T-cell (primary cell): ENCODE measurements at regions not wholly inside any gene's neighbourhood (a gene's known extent, or its start where the extent isn't known, plus 50 kb on each side); places are given as distances from the start of the nearest gene placed in this dataset.
"Not testable (repeated sequence)": the region's sequence is repeated elsewhere in the genome, so short reads cannot be mapped to it uniquely, and the experiment has no call there.

Experiments
- ATAC-seq, 4 experiments: fragments of 200-7000 bp in 3 of 4; fragments of 150-1000 bp in 1 of 4; cut with Tn5 transposase; replicated peaks in 1 of 4; 1 replicate in 3 of 4; 2 replicates in 1 of 4; pipeline ENCODE4 v1.10.0; 2021; ENCODE audit warnings: moderate library complexity in 3 of 4, mild to moderate bottlenecking in 2 of 4, moderate number of reproducible peaks in 1 of 4
- CTCF ChIA-PET, 2 donors: fragments of 300-600 bp; sonication (Branson Sonifier 250); formaldehyde crosslinking; loops; one replicate each; lab custom pipeline; 2022; ENCODE audit warnings: antibody characterized with exemption in 2 of 2; lab: Charles Lee
- POLR2A ChIA-PET, 2 donors: fragments of 300-600 bp; sonication (Branson Sonifier 250); formaldehyde crosslinking; loops; one replicate each; lab custom pipeline; 2022; ENCODE audit warnings: antibody characterized with exemption in 2 of 2; lab: Charles Lee
- DNase-seq, 35 experiments: peaks; one replicate each; pipeline versions ENCODE4 v3.0.0 to v3.0.0-alpha.2; 2013 to 2023
- H3K27ac ChIP-seq: one replicate; pipeline ENCODE4 v1.5.1; 2013; ENCODE audit warnings: low read length
- H3K27me3 ChIP-seq, 2 experiments: replicated peaks in 1 of 2; 1 replicate in 1 of 2; 2 replicates in 1 of 2; pipeline versions ENCODE4 v1.6.1 to v1.7.0; 2013; ENCODE audit warnings: low read length in 1 of 2, mixed read lengths in 1 of 2; ENCODE audit not compliant: control insufficient read depth in 2 of 2, insufficient read depth in 2 of 2; ENCODE audit errors: extremely low read depth in 1 of 2
- H3K36me3 ChIP-seq, 2 donors: 1 replicate in 1 of 2; 2 replicates in 1 of 2; pipeline versions ENCODE4 v1.6.1 to v1.7.0; 2013; ENCODE audit warnings: low read length in 1 of 2; ENCODE audit not compliant: control insufficient read depth in 2 of 2, insufficient read depth in 1 of 2; ENCODE audit errors: extremely low read depth in 1 of 2
- H3K4me1 ChIP-seq, 2 experiments: 1 replicate in 1 of 2; 2 replicates in 1 of 2; pipeline versions ENCODE4 v1.6.1 to v1.7.0; 2013; ENCODE audit warnings: low read length in 2 of 2, mixed read lengths in 1 of 2; ENCODE audit not compliant: insufficient read depth in 2 of 2, control insufficient read depth in 1 of 2; ENCODE audit errors: extremely low read depth in 1 of 2
- H3K4me3 ChIP-seq, 2 donors: 1 replicate in 1 of 2; 2 replicates in 1 of 2; pipeline versions ENCODE4 v1.5.1 to v1.7.0; 2013; ENCODE audit warnings: mild to moderate bottlenecking in 2 of 2, low read length in 1 of 2, moderate library complexity in 1 of 2; ENCODE audit not compliant: control insufficient read depth in 1 of 2; ENCODE audit errors: extremely low read depth in 1 of 2
- H3K9me3 ChIP-seq: 2 replicates; pipeline ENCODE4 v1.7.0; 2013
- H3K27ac Mint-ChIP-seq, 2 donors: one replicate each; pipeline ENCODE4 v1.8.0; 2020 to 2021; ENCODE audit warnings: mild to moderate bottlenecking in 2 of 2, mixed read lengths in 2 of 2
- H3K27me3 Mint-ChIP-seq, 2 donors: one replicate each; pipeline ENCODE4 v1.8.0; 2021 to 2022; ENCODE audit warnings: mixed read lengths in 2 of 2
- H3K36me3 Mint-ChIP-seq: one replicate; pipeline ENCODE4 v1.8.0; 2021; ENCODE audit warnings: mixed read lengths
- H3K4me1 Mint-ChIP-seq, 3 donors: one replicate each; pipeline ENCODE4 v1.8.0; 2020 to 2022; ENCODE audit warnings: mixed read lengths in 3 of 3, mild to moderate bottlenecking in 1 of 3
- H3K4me3 Mint-ChIP-seq, 3 donors: one replicate each; pipeline ENCODE4 v1.8.0; 2020 to 2022; ENCODE audit warnings: mild to moderate bottlenecking in 3 of 3, mixed read lengths in 3 of 3, moderate library complexity in 3 of 3
- H3K9me3 Mint-ChIP-seq, 3 donors: one replicate each; pipeline ENCODE4 v1.8.0; 2020 to 2022; ENCODE audit warnings: mixed read lengths in 3 of 3
- WGBS: methylation state at CpG from one replicate; pipeline ENCODE4 v1.1.5; 2013; ENCODE audit warnings: missing lambda C conversion rate; ENCODE audit not compliant: insufficient coverage; 5-methylcytosine and 5-hydroxymethylcytosine counted together

GRCh38 chr4:77504407-77504806 is 101.2 kb upstream of the CXCL13 start:
- H3K36me3 Mint-ChIP-seq: no peaks in the 10 kb centered on the region
- WGBS: no CpG with 5 or more reads among the region's 2 CpGs
- H3K27ac Mint-ChIP-seq: no peak overlapping the region
- DNase-seq: no peak
- no peaks in the 10 kb centered on the region for H3K9me3 Mint-ChIP-seq
- H3K4me3 Mint-ChIP-seq: no peak overlapping the region
- no peak overlapping the region for H3K27ac ChIP-seq
- H3K27me3 ChIP-seq: no peaks in the 10 kb centered on the region
- no peaks in the 10 kb centered on the region for H3K36me3 ChIP-seq
- H3K27me3 Mint-ChIP-seq: no peaks in the 10 kb centered on the region
- no peaks in the 10 kb centered on the region for H3K4me1 ChIP-seq
- POLR2A ChIA-PET: no interaction called here
- CTCF ChIA-PET: no interaction called here
- ATAC-seq: no peak
- no peaks in the 10 kb centered on the region for H3K9me3 ChIP-seq
- H3K4me3 ChIP-seq: no peak overlapping the region
- no peaks in the 10 kb centered on the region for H3K4me1 Mint-ChIP-seq

GRCh38 chr4:77505275-77505957 is 100.2 kb upstream of the CXCL13 start:
- Mint-ChIP-seq H3K27ac (no peak overlapping the region), H3K9me3 (no peaks in the 10 kb centered on the region), H3K36me3 (no peaks in the 10 kb centered on the region), H3K4me3 (no peak overlapping the region), H3K4me1 (no peaks in the 10 kb centered on the region), H3K27me3 (no peaks in the 10 kb centered on the region)
- ChIA-PET CTCF (no interaction called here), POLR2A (no interaction called here)
- Histone ChIP-seq H3K36me3 (no peaks in the 10 kb centered on the region), H3K27ac (no peak overlapping the region), H3K4me1 (no peaks in the 10 kb centered on the region), H3K27me3 (no peaks in the 10 kb centered on the region), H3K9me3 (no peaks in the 10 kb centered on the region), H3K4me3 (no peak overlapping the region)
- 30% methylated on average over 2 of the region's 4 CpGs for whole genome bisulfite sequencing
- DNase-seq (no peak), ATAC-seq (no peak)

- Mint-ChIP-seq H3K27ac (no peak overlapping the region), H3K4me3 (no peak overlapping the region), H3K27me3 (no peaks in the 10 kb centered on the region), H3K4me1 (no peaks in the 10 kb centered on the region), H3K9me3 (no peaks in the 10 kb centered on the region), H3K36me3 (no peaks in the 10 kb centered on the region)
- ATAC-seq (no peak), DNase-seq (no peak)
- H3K4me1 ChIP-seq: no peaks in the 10 kb centered on the region
- H3K27me3 ChIP-seq: no peaks in the 10 kb centered on the region
- ChIA-PET POLR2A (no interaction called here), CTCF (no interaction called here)
- no peak overlapping the region for H3K4me3 ChIP-seq
- no peak overlapping the region for H3K27ac ChIP-seq
- 79% methylated on average over 2 of the region's 2 CpGs for WGBS
- H3K9me3 ChIP-seq: no peaks in the 10 kb centered on the region
- H3K36me3 ChIP-seq: no peaks in the 10 kb centered on the region
Observed at GRCh38 chr4:77505958-77506319, 99.7 kb upstream of the CXCL13 start.

GRCh38 chr4:77510367-77510766 is 95.3 kb upstream of the CXCL13 start:
- H3K4me1 ChIP-seq: no peaks in the 10 kb centered on the region
- Mint-ChIP-seq H3K4me3 (no peak overlapping the region), H3K27ac (no peak overlapping the region), H3K27me3 (no peaks in the 10 kb centered on the region), H3K36me3 (no peaks in the 10 kb centered on the region), H3K9me3 (no peaks in the 10 kb centered on the region), H3K4me1 (no peaks in the 10 kb centered on the region)
- no peak for ATAC-seq
- no peak overlapping the region for H3K4me3 ChIP-seq
- ChIA-PET POLR2A (no interaction called here), CTCF (interaction anchor here in 1 of 2 donors (0.7 kb wide), 1 partner anchor 87 kb away, joined by 3 read pairs; no protein-coding TSS in a partner anchor)
- H3K27me3 ChIP-seq: no peaks in the 10 kb centered on the region
- no peak overlapping the region for H3K27ac ChIP-seq
- 88% methylated on average over 5 of the region's 6 CpGs for WGBS
- no peaks in the 10 kb centered on the region for H3K9me3 ChIP-seq
- no peak for DNase-seq
- no peaks in the 10 kb centered on the region for H3K36me3 ChIP-seq

GRCh38 chr4:77525538-77525937 is 80.1 kb upstream of the CXCL13 start:
- Mint-ChIP-seq H3K4me1 (no peaks in the 10 kb centered on the region), H3K36me3 (no peaks in the 10 kb centered on the region), H3K27ac (no peak overlapping the region), H3K9me3 (peaks cover 0 to 5% (median 0%) of the 10 kb centered on the region in 3 donors), H3K4me3 (no peak overlapping the region), H3K27me3 (peaks cover 23 to 25% of the 10 kb centered on the region in 2 donors)
- Histone ChIP-seq H3K9me3 (no peaks in the 10 kb centered on the region), H3K4me3 (no peak overlapping the region), H3K27ac (no peak overlapping the region), H3K36me3 (no peaks in the 10 kb centered on the region), H3K4me1 (no peaks in the 10 kb centered on the region), H3K27me3 (peaks cover 0 to 4% of the 10 kb centered on the region in 2 experiments)
- no CpG with 5 or more reads among the region's 1 CpG for WGBS
- CTCF ChIA-PET: no interaction called here
- DNase-seq (no peak), ATAC-seq (no peak)
- POLR2A ChIA-PET: interaction anchor here in 1 of 2 donors (0.7 kb wide), 1 partner anchor 22 kb away, joined by 3 read pairs; no protein-coding TSS in a partner anchor

GRCh38 chr4:77527900-77528299 is 77.7 kb upstream of the CXCL13 start:
- H3K27me3 ChIP-seq, CTCF ChIA-PET, DNase-seq, ATAC-seq, H3K4me1 Mint-ChIP-seq, H3K27ac Mint-ChIP-seq, H3K9me3 ChIP-seq, H3K36me3 ChIP-seq, POLR2A ChIA-PET, H3K9me3 Mint-ChIP-seq, H3K4me3 Mint-ChIP-seq, H3K4me1 ChIP-seq, H3K4me3 ChIP-seq, H3K27ac ChIP-seq, H3K36me3 Mint-ChIP-seq: not testable (repeated sequence)
- no CpG with 5 or more reads among the region's 3 CpGs for WGBS
- H3K27me3 Mint-ChIP-seq: peaks cover 16 to 25% of the 10 kb centered on the region in 2 donors

GRCh38 chr4:77538144-77538543 is 67.5 kb upstream of the CXCL13 start:
- no peak overlapping the region for H3K27ac ChIP-seq
- peaks cover 0 to 5% of the 10 kb centered on the region in 2 experiments for H3K27me3 ChIP-seq
- Mint-ChIP-seq H3K4me3 (no peak overlapping the region), H3K27ac (no peak overlapping the region), H3K4me1 (peaks cover 0 to 6% (median 5%) of the 10 kb centered on the region in 3 donors), H3K27me3 (peaks cover 7 to 12% of the 10 kb centered on the region in 2 donors), H3K36me3 (no peaks in the 10 kb centered on the region), H3K9me3 (peaks cover 3 to 8% (median 8%) of the 10 kb centered on the region in 3 donors)
- no peaks in the 10 kb centered on the region for H3K9me3 ChIP-seq
- CTCF ChIA-PET: no interaction called here
- DNase-seq (no peak), ATAC-seq (no peak)
- H3K4me1 ChIP-seq: no peaks in the 10 kb centered on the region
- H3K36me3 ChIP-seq: no peaks in the 10 kb centered on the region
- POLR2A ChIA-PET: no interaction called here
- H3K4me3 ChIP-seq: no peak overlapping the region
